ENCODE measurements at regions not wholly inside any gene's neighbourhood (a gene's known extent, or its start where the extent isn't known, plus 50 kb on each side); places are given as distances from the start of the nearest gene placed in this dataset.

DNA sequence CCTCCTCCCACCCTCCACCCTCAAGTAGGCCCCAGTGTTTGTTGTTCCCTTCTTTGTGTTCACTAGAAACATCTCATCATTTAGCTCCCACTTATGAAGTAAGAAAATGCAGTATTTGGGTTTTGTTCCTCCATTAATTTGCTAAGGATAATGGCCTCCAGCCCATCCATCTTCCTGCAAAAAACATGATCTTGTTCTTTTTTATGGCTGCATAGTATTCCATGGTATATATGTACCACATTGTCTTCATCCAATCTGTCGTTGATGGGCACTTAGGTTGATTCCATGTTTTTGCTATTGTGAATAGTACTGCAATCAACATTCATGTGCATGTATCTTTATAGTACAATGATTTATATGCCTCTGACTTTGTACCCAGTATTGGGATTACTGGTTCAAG, 416.8 kb upstream of the SASH1 start:
- Histone ChIP-seq H3K4me3 (ENCODE audit: insufficient read depth, low read depth, low read length) (no peak overlapping the region), H2AFZ (replicated peaks; ENCODE audit: low read length, poor library complexity) (no peak overlapping the region), H4K91ac (ENCODE audit: insufficient read depth, low read depth, low read length) (no peak overlapping the region), H3K23ac (ENCODE audit: low read depth, low read length) (no peak overlapping the region), H3K56ac (ENCODE audit: extremely low read depth, insufficient read depth, low read length) (no peak overlapping the region), H3K9me3 (ENCODE audit: control insufficient read depth, insufficient read depth, low read length) (0 out of 2 replicates have a peak, but pooled peaks cover 4% of the 10 kb centered on the region), H3K14ac (replicated peaks; ENCODE audit: low read depth, low read length) (no peak overlapping the region), H3K18ac (ENCODE audit: low read depth, low read length) (no peak overlapping the region), H3K4me2 (ENCODE audit: low read depth, low read length) (no peak overlapping the region), H3K9me1 (ENCODE audit: insufficient read depth, low read length) (no peaks in the 10 kb centered on the region), H2BK120ac (ENCODE audit: low read depth, low read length) (no peak overlapping the region), H2BK15ac (ENCODE audit: low read depth, low read length) (no peak overlapping the region), H3K4ac (ENCODE audit: low read depth, low read length) (no peak overlapping the region), H3K79me1 (ENCODE audit: low read depth in 1 of 2, low read length in 2 of 2) (no peaks in the 10 kb centered on the region), H3K4me1 (ENCODE audit: control insufficient read depth, insufficient read depth, low read length) (no peaks in the 10 kb centered on the region), H3K36me3 (ENCODE audit: control insufficient read depth, insufficient read depth, low read length) (no peaks in the 10 kb centered on the region), H2BK20ac (ENCODE audit: low read depth, low read length) (no peak overlapping the region), H3K9ac (ENCODE audit: low read depth, low read length) (no peak overlapping the region), H4K5ac (ENCODE audit: low read depth, low read length) (no peak overlapping the region), H3K27ac (ENCODE audit: insufficient read depth, low read length) (no peak overlapping the region), H3K27me3 (ENCODE audit: control insufficient read depth, insufficient read depth, low read length) (no peaks in the 10 kb centered on the region), H4K20me1 (ENCODE audit: insufficient read depth, low read length) (no peaks in the 10 kb centered on the region), H2AK9ac (replicated peaks; ENCODE audit: low read depth, low read length, poor library complexity) (no peak overlapping the region), H2AK5ac (ENCODE audit: low read depth, low read length) (no peak overlapping the region), H2BK5ac (ENCODE audit: low read depth, low read length, poor library complexity, severe bottlenecking) (no peak overlapping the region), H4K8ac (ENCODE audit: low read depth in 2 of 2, low read length in 2 of 2) (no peak overlapping the region)
- TF ChIP-seq NFE2L2 (IDR thresholded peaks at IDR 0.05; ENCODE audit: low read depth, low read length) = no peak
- TF ChIP-seq, protein P1, sequence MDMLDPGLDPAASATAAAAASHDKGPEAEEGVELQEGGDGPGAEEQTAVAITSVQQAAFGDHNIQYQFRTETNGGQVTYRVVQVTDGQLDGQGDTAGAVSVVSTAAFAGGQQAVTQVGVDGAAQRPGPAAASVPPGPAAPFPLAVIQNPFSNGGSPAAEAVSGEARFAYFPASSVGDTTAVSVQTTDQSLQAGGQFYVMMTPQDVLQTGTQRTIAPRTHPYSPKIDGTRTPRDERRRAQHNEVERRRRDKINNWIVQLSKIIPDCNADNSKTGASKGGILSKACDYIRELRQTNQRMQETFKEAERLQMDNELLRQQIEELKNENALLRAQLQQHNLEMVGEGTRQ (IDR thresholded peaks at IDR 0.05; ENCODE audit: low read depth, low read length) = no peak
- TF ChIP-seq SMC3 (IDR thresholded peaks at IDR 0.05; ENCODE audit: low read depth, low read length) = no peak
- no peak for TF ChIP-seq FOS (IDR thresholded peaks at IDR 0.05; ENCODE audit: low read depth, low read length)
- no peak for TF ChIP-seq BHLHE40 (IDR thresholded peaks at IDR 0.05; ENCODE audit: low read depth, low read length)
- TF ChIP-seq, protein P2, sequence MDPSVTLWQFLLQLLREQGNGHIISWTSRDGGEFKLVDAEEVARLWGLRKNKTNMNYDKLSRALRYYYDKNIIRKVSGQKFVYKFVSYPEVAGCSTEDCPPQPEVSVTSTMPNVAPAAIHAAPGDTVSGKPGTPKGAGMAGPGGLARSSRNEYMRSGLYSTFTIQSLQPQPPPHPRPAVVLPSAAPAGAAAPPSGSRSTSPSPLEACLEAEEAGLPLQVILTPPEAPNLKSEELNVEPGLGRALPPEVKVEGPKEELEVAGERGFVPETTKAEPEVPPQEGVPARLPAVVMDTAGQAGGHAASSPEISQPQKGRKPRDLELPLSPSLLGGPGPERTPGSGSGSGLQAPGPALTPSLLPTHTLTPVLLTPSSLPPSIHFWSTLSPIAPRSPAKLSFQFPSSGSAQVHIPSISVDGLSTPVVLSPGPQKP (IDR thresholded peaks at IDR 0.05; ENCODE audit: borderline replicate concordance, low read depth, low read length) = no peak
- TF ChIP-seq POLR2A (IDR thresholded peaks at IDR 0.05; ENCODE audit: low read depth, low read length) = no peak
- ChIA-PET CTCF (no interaction called here), POLR2A (ENCODE audit: unreplicated experiment) (no interaction called here)
- no peak for DNase-seq
- no CpG with 5 or more reads among the region's 1 CpG for WGBS, 2 experiments (ENCODE audit: extremely low coverage in 2 of 2, insufficient read length in 1 of 2)
- ATAC-seq (ENCODE audit: low read depth) = no peak
- intact Hi-C loops (cut with micrococcal nuclease) (no loop called here), in situ Hi-C loops (cut with MboI; ENCODE audit: low sequenced_read_pairs) (no loop called here), dilution Hi-C loops (cut with HindIII; ENCODE audit: low sequenced_read_pairs, unreplicated experiment) (no loop called here)
- no TSS peak for BruUV-seq (replicated peaks)

Measured in IMR-90 (cell line).